ENCODE measurements at regions not wholly inside any gene's neighbourhood (a gene's known extent, or its start where the extent isn't known, plus 50 kb on each side); places are given as distances from the start of the nearest gene placed in this dataset.

DNA sequence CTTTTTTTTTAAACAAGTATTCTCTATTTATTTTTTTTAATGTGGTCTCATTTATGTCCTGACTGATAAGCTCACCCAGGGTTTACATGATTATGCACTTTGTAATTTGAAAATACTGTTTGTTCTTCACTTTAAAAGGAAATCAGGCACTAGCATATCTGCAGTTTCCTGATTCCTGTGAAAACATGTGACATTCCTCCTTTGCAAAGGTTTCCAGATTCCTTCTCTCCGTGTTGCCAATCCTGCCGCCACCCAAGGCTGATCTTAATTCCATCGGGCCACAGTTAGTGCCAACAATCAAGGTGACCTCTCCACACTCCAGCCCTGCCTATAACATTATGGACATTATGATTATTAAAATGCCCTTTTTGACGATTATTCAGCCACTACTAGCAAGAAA is 225.4 kb downstream of the PCDH7 start:
- ATAC-seq, result no peak
- TF ChIP-seq, protein P1, sequence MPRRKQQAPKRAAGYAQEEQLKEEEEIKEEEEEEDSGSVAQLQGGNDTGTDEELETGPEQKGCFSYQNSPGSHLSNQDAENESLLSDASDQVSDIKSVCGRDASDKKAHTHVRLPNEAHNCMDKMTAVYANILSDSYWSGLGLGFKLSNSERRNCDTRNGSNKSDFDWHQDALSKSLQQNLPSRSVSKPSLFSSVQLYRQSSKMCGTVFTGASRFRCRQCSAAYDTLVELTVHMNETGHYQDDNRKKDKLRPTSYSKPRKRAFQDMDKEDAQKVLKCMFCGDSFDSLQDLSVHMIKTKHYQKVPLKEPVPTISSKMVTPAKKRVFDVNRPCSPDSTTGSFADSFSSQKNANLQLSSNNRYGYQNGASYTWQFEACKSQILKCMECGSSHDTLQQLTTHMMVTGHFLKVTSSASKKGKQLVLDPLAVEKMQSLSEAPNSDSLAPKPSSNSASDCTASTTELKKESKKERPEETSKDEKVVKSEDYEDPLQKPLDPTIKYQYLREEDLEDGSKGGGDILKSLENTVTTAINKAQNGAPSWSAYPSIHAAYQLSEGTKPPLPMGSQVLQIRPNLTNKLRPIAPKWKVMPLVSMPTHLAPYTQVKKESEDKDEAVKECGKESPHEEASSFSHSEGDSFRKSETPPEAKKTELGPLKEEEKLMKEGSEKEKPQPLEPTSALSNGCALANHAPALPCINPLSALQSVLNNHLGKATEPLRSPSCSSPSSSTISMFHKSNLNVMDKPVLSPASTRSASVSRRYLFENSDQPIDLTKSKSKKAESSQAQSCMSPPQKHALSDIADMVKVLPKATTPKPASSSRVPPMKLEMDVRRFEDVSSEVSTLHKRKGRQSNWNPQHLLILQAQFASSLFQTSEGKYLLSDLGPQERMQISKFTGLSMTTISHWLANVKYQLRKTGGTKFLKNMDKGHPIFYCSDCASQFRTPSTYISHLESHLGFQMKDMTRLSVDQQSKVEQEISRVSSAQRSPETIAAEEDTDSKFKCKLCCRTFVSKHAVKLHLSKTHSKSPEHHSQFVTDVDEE (CRISPR knock-in tag; IDR thresholded peaks at IDR 0.05), result no peak
- no peak for TF ChIP-seq TOX (CRISPR knock-in tag; IDR thresholded peaks at IDR 0.05; ENCODE audit: borderline replicate concordance)
- no peak for TF ChIP-seq ARNTL (CRISPR knock-in tag; IDR thresholded peaks at IDR 0.05; ENCODE audit: borderline replicate concordance, low read depth)
- no peak for TF ChIP-seq ISL1 (CRISPR knock-in tag; IDR thresholded peaks at IDR 0.05)

DNA sequence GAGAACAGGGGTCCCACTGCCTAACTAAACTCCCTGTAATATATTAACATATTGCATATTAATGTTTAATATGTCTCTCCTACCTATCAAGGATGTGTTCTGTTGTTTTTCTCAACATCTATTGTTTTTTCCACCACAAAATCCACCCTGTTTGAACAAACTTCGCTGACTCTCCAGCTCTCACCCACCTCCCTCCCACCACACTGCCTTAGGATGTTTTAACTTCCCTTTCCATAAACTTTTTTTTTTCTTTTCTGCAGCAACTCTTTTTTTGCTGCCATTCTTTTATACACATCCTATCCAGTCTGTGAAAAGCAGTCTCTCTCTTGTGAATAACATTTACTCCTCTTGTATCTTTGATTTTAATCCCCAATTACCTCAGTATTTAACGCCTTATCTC is 226.1 kb downstream of the PCDH7 start:
- TF ChIP-seq BACH2 (CRISPR knock-in tag; IDR thresholded peaks at IDR 0.05; ENCODE audit: borderline replicate concordance), result no peak
- TF ChIP-seq ZFP3 (CRISPR knock-in tag; IDR thresholded peaks at IDR 0.05), result no peak
- TF ChIP-seq TOX (CRISPR knock-in tag; IDR thresholded peaks at IDR 0.05; ENCODE audit: borderline replicate concordance), result no peak
- TF ChIP-seq, protein P2, sequence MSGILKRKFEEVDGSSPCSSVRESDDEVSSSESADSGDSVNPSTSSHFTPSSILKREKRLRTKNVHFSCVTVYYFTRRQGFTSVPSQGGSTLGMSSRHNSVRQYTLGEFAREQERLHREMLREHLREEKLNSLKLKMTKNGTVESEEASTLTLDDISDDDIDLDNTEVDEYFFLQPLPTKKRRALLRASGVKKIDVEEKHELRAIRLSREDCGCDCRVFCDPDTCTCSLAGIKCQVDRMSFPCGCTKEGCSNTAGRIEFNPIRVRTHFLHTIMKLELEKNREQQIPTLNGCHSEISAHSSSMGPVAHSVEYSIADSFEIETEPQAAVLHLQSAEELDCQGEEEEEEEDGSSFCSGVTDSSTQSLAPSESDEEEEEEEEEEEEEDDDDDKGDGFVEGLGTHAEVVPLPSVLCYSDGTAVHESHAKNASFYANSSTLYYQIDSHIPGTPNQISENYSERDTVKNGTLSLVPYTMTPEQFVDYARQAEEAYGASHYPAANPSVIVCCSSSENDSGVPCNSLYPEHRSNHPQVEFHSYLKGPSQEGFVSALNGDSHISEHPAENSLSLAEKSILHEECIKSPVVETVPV (CRISPR knock-in tag; IDR thresholded peaks at IDR 0.05), result no peak
- no peak for TF ChIP-seq ARNTL (CRISPR knock-in tag; IDR thresholded peaks at IDR 0.05; ENCODE audit: borderline replicate concordance, low read depth)
- no peak for TF ChIP-seq PPARA (CRISPR knock-in tag; IDR thresholded peaks at IDR 0.05; ENCODE audit: borderline replicate concordance)
- TF ChIP-seq ESRRG (CRISPR knock-in tag; IDR thresholded peaks at IDR 0.05), result no peak
- TF ChIP-seq ZNF8 (CRISPR knock-in tag; IDR thresholded peaks at IDR 0.05), result no peak
- no peak for TF ChIP-seq ZFP30 (CRISPR knock-in tag; IDR thresholded peaks at IDR 0.05)
- TF ChIP-seq, protein P3, sequence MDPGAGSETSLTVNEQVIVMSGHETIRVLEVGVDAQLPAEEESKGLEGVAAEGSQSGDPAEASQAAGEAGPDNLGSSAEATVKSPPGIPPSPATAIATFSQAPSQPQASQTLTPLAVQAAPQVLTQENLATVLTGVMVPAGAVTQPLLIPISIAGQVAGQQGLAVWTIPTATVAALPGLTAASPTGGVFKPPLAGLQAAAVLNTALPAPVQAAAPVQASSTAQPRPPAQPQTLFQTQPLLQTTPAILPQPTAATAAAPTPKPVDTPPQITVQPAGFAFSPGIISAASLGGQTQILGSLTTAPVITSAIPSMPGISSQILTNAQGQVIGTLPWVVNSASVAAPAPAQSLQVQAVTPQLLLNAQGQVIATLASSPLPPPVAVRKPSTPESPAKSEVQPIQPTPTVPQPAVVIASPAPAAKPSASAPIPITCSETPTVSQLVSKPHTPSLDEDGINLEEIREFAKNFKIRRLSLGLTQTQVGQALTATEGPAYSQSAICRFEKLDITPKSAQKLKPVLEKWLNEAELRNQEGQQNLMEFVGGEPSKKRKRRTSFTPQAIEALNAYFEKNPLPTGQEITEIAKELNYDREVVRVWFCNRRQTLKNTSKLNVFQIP (CRISPR knock-in tag; IDR thresholded peaks at IDR 0.05; ENCODE audit: borderline replicate concordance, low read depth), result no peak
- TF ChIP-seq SNAI2 (CRISPR knock-in tag; IDR thresholded peaks at IDR 0.05), result no peak
- TF ChIP-seq ZNF565 (CRISPR knock-in tag; conservative IDR thresholded peaks at IDR 0.05; ENCODE audit: low read depth), result no peak
- no peak for TF ChIP-seq OSR1 (CRISPR knock-in tag; IDR thresholded peaks at IDR 0.05)
- TF ChIP-seq, protein P4, sequence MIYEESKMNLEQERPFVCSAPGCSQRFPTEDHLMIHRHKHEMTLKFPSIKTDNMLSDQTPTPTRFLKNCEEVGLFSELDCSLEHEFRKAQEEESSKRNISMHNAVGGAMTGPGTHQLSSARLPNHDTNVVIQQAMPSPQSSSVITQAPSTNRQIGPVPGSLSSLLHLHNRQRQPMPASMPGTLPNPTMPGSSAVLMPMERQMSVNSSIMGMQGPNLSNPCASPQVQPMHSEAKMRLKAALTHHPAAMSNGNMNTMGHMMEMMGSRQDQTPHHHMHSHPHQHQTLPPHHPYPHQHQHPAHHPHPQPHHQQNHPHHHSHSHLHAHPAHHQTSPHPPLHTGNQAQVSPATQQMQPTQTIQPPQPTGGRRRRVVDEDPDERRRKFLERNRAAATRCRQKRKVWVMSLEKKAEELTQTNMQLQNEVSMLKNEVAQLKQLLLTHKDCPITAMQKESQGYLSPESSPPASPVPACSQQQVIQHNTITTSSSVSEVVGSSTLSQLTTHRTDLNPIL (CRISPR knock-in tag; IDR thresholded peaks at IDR 0.05; ENCODE audit: low read depth), result no peak
- TF ChIP-seq, protein P5, sequence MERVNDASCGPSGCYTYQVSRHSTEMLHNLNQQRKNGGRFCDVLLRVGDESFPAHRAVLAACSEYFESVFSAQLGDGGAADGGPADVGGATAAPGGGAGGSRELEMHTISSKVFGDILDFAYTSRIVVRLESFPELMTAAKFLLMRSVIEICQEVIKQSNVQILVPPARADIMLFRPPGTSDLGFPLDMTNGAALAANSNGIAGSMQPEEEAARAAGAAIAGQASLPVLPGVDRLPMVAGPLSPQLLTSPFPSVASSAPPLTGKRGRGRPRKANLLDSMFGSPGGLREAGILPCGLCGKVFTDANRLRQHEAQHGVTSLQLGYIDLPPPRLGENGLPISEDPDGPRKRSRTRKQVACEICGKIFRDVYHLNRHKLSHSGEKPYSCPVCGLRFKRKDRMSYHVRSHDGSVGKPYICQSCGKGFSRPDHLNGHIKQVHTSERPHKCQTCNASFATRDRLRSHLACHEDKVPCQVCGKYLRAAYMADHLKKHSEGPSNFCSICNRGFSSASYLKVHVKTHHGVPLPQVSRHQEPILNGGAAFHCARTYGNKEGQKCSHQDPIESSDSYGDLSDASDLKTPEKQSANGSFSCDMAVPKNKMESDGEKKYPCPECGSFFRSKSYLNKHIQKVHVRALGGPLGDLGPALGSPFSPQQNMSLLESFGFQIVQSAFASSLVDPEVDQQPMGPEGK (CRISPR knock-in tag; IDR thresholded peaks at IDR 0.05; ENCODE audit: borderline replicate concordance), result no peak
- TF ChIP-seq TCF4 (CRISPR knock-in tag; IDR thresholded peaks at IDR 0.05; ENCODE audit: borderline replicate concordance), result no peak
- no peak for TF ChIP-seq ZC3H10 (CRISPR knock-in tag; IDR thresholded peaks at IDR 0.05)
- no peak for TF ChIP-seq RARB (CRISPR knock-in tag; IDR thresholded peaks at IDR 0.05)
- no peak for TF ChIP-seq CSDC2 (CRISPR knock-in tag; IDR thresholded peaks at IDR 0.05)
- ATAC-seq, result no peak

DNA sequence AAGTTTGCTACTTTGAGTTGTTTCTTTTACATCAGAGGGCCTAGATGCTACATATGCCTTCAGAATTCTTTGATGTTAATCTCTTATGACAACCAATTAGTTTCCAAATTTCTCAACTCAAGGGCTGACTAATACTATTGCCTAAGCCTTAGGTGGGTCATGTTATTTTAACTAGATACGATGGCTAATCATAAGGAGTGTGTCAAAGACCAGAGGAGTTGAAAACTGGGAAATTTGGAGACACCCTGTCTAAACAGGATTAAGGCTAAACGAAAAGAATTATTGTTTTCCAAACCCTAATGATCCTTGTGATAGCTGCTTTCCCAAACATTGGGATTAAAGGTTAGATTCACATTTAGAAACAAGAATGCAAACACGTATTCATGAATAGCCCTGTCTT is 228.5 kb downstream of the PCDH7 start:
- no peak for ATAC-seq
- TF ChIP-seq RARB (CRISPR knock-in tag; IDR thresholded peaks at IDR 0.05), result no peak
- TF ChIP-seq TCF4 (CRISPR knock-in tag; IDR thresholded peaks at IDR 0.05; ENCODE audit: borderline replicate concordance), result no peak
- no peak for TF ChIP-seq ZNF70 (CRISPR knock-in tag; IDR thresholded peaks at IDR 0.05)
- TF ChIP-seq, protein P1 (CRISPR knock-in tag; IDR thresholded peaks at IDR 0.05), result no peak
- no peak for TF ChIP-seq CSDC2 (CRISPR knock-in tag; IDR thresholded peaks at IDR 0.05)
- no peak for TF ChIP-seq BACH2 (CRISPR knock-in tag; IDR thresholded peaks at IDR 0.05; ENCODE audit: borderline replicate concordance)
- TF ChIP-seq, protein P5 (CRISPR knock-in tag; IDR thresholded peaks at IDR 0.05; ENCODE audit: borderline replicate concordance), result no peak
- no peak for TF ChIP-seq SNAI2 (CRISPR knock-in tag; IDR thresholded peaks at IDR 0.05)
- TF ChIP-seq ARNTL (CRISPR knock-in tag; IDR thresholded peaks at IDR 0.05; ENCODE audit: borderline replicate concordance, low read depth), result no peak
- TF ChIP-seq, protein P3 (CRISPR knock-in tag; IDR thresholded peaks at IDR 0.05; ENCODE audit: borderline replicate concordance, low read depth), result no peak

Measured in SK-N-SH treated with all-trans-retinoic acid at 6 μM for 48 hours (cell line).